ENCODE measurements at regions not wholly inside any gene's neighbourhood (a gene's known extent, or its start where the extent isn't known, plus 50 kb on each side); places are given as distances from the start of the nearest gene placed in this dataset.
A peak's percentile ranks its signal among the peaks of the same experiment; 100 is the strongest.

GRCh38 chr2:47237375-47238334 lies 61.3 kb upstream of the CALM2 start (continued):
- peak; percentile 31; the same call in 1 of the 2 replicates for TF ChIP-seq PHF21A (IDR thresholded peaks at IDR 0.05; ENCODE audit: borderline replicate concordance, low read depth)
- TF ChIP-seq FOXO4 (CRISPR knock-in tag; IDR thresholded peaks at IDR 0.05), result no peak
- TF ChIP-seq MAZ (CRISPR knock-in tag; conservative IDR thresholded peaks at IDR 0.05 in 1 of 2, IDR thresholded peaks at IDR 0.05 in 1 of 2), result peak; percentile 33 to 62; a peak in 3 of 4 replicates
- TF ChIP-seq BACH1 (tag; IDR thresholded peaks at IDR 0.05), result no peak
- TF ChIP-seq MYC (IDR thresholded peaks at IDR 0.05; ENCODE audit: low read depth, low read length), result peak; percentile 81
- no peak for TF ChIP-seq MYC (CRISPR knock-in tag; IDR thresholded peaks at IDR 0.05; ENCODE audit: borderline replicate concordance, low read depth)
- peak in 1 of 2 experiments; percentile 70; a peak in 1 of 3 replicates for TF ChIP-seq CBX3 (IDR thresholded peaks at IDR 0.05; ENCODE audit: borderline replicate concordance in 1 of 2, low read length in 2 of 2)
- no peak for TF ChIP-seq CLOCK (CRISPR knock-in tag; IDR thresholded peaks at IDR 0.05; ENCODE audit: borderline replicate concordance)
- no peak for TF ChIP-seq HDAC6 (IDR thresholded peaks at IDR 0.05; ENCODE audit: low read depth, low read length)
- TF ChIP-seq GTF3C2 (IDR thresholded peaks at IDR 0.05; ENCODE audit: borderline replicate concordance, extremely low read depth, insufficient read length), result no peak
- no peak for TF ChIP-seq ZBTB17 (CRISPR knock-in tag; IDR thresholded peaks at IDR 0.05)
- TF ChIP-seq NCOA1 (IDR thresholded peaks at IDR 0.05; ENCODE audit: low read depth), result no peak

All from K562 (cell line).